ENCODE measurements at regions not wholly inside any gene's neighbourhood (a gene's known extent, or its start where the extent isn't known, plus 50 kb on each side); places are given as distances from the start of the nearest gene placed in this dataset.
A peak's percentile ranks its signal among the peaks of the same experiment; 100 is the strongest.

DNA sequence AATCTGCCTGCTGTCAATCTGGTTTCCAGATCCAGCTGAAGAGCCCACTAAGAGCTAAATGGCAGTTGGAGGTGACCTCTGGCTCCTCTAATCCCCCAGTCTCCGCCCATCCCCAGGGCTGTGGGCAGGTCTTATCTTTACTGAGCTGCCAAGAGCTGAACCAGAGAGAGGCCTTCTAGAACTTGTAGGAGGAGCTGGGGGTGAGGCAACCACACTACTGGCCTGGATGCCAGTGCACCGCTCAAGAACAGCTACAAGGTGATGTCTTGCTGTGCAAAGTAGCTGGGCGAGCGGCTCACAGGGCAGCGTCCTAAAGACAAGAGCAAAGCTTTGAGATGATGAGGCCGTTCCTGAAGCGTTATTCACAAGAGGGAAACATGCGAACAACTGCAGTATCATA lies 374.6 kb downstream of the CTTN start:
- WGBS (ENCODE audit: insufficient coverage, low coverage, missing lambda C conversion rate): 4% methylated on average over 8 of the region's 8 CpGs
- H3K36me3 ChIP-seq (ENCODE audit: control insufficient read depth, insufficient read depth, low read length): no peaks in the 10 kb centered on the region
- no peaks in the 10 kb centered on the region for H3K9me1 ChIP-seq (ENCODE audit: control insufficient read depth, insufficient read depth, low read length)
- no peaks in the 10 kb centered on the region for H3K79me2 ChIP-seq (ENCODE audit: control insufficient read depth, insufficient read depth, low read length)
- no peak overlapping the region for H2AFZ ChIP-seq (ENCODE audit: low read depth, low read length)
- no peak overlapping the region for H3K4me3 ChIP-seq
- FAIRE-seq: no peak
- TF ChIP-seq TARDBP (IDR thresholded peaks at IDR 0.05) (no peak), U2AF1 (optimal IDR thresholded peaks at IDR 0.05; ENCODE audit: low read depth, low read length) (no peak), HDAC8 (tag; IDR thresholded peaks at IDR 0.05) (no peak), TAF15 (IDR thresholded peaks at IDR 0.05; ENCODE audit: low read depth, low read length) (no peak), ESRRA (IDR thresholded peaks at IDR 0.05; ENCODE audit: borderline replicate concordance, low read depth) (peak; percentile 46; the same call in 1 of the 2 replicates), ELF4 (CRISPR knock-in tag; IDR thresholded peaks at IDR 0.05) (no peak), CEBPG (CRISPR knock-in tag; IDR thresholded peaks at IDR 0.05) (no peak), CEBPG (tag; conservative IDR thresholded peaks at IDR 0.05 in 1 of 2, IDR thresholded peaks at IDR 0.05 in 1 of 2) (no peak), MCM3 (IDR thresholded peaks at IDR 0.05) (no peak), STAG1 (CRISPR knock-in tag; IDR thresholded peaks at IDR 0.05; ENCODE audit: borderline replicate concordance) (no peak), ZNF253 (CRISPR knock-in tag; conservative IDR thresholded peaks at IDR 0.05) (no peak)
- TF ChIP-seq, protein P1, sequence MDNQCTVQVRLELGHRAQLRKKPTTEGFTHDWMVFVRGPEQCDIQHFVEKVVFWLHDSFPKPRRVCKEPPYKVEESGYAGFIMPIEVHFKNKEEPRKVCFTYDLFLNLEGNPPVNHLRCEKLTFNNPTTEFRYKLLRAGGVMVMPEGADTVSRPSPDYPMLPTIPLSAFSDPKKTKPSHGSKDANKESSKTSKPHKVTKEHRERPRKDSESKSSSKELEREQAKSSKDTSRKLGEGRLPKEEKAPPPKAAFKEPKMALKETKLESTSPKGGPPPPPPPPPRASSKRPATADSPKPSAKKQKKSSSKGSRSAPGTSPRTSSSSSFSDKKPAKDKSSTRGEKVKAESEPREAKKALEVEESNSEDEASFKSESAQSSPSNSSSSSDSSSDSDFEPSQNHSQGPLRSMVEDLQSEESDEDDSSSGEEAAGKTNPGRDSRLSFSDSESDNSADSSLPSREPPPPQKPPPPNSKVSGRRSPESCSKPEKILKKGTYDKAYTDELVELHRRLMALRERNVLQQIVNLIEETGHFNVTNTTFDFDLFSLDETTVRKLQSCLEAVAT (IDR thresholded peaks at IDR 0.05): no peak
- TF ChIP-seq, protein P2, sequence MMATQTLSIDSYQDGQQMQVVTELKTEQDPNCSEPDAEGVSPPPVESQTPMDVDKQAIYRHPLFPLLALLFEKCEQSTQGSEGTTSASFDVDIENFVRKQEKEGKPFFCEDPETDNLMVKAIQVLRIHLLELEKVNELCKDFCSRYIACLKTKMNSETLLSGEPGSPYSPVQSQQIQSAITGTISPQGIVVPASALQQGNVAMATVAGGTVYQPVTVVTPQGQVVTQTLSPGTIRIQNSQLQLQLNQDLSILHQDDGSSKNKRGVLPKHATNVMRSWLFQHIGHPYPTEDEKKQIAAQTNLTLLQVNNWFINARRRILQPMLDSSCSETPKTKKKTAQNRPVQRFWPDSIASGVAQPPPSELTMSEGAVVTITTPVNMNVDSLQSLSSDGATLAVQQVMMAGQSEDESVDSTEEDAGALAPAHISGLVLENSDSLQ (IDR thresholded peaks at IDR 0.05): 0 out of 2 replicates have a peak, but pooled peaks have one; percentile 19
- TF ChIP-seq, protein P3, sequence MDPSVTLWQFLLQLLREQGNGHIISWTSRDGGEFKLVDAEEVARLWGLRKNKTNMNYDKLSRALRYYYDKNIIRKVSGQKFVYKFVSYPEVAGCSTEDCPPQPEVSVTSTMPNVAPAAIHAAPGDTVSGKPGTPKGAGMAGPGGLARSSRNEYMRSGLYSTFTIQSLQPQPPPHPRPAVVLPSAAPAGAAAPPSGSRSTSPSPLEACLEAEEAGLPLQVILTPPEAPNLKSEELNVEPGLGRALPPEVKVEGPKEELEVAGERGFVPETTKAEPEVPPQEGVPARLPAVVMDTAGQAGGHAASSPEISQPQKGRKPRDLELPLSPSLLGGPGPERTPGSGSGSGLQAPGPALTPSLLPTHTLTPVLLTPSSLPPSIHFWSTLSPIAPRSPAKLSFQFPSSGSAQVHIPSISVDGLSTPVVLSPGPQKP (CRISPR knock-in tag; IDR thresholded peaks at IDR 0.05): no peak
- TF ChIP-seq, protein P4, sequence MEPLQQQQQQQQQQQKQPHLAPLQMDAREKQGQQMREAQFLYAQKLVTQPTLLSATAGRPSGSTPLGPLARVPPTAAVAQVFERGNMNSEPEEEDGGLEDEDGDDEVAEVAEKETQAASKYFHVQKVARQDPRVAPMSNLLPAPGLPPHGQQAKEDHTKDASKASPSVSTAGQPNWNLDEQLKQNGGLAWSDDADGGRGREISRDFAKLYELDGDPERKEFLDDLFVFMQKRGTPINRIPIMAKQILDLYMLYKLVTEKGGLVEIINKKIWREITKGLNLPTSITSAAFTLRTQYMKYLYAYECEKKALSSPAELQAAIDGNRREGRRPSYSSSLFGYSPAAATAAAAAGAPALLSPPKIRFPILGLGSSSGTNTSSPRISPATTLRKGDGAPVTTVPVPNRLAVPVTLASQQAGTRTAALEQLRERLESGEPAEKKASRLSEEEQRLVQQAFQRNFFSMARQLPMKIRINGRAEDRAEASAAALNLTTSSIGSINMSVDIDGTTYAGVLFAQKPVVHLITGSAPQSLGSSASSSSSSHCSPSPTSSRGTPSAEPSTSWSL (CRISPR knock-in tag; IDR thresholded peaks at IDR 0.05; ENCODE audit: borderline replicate concordance): no peak
- in situ Hi-C loops (cut with MboI) (no loop called here), intact Hi-C loops (cut with micrococcal nuclease) (no loop called here)
- H3K9ac ChIP-seq (ENCODE audit: insufficient read depth in 1 of 2, low read depth in 2 of 2, low read length in 2 of 2): no peak overlapping the region
- ATAC-seq: peak; percentile 71
- POLR2A ChIA-PET: interaction anchor here (0.7 to 0.9 kb wide), 2 partner anchors 8 to 53 kb away, joined by 3 read pairs; no protein-coding TSS in a partner anchor
- peaks cover 2 to 8% of the 10 kb centered on the region in 2 experiments; a peak in 3 of 5 replicates for H3K27me3 ChIP-seq (ENCODE audit: control insufficient read depth in 2 of 2, insufficient read depth in 2 of 2, low read length in 2 of 2)
- BruUV-seq (replicated peaks): no TSS peak
- H3K4me1 ChIP-seq (replicated peaks in 1 of 2; ENCODE audit: control insufficient read depth in 2 of 2, insufficient read depth in 2 of 2, low read length in 2 of 2): no peaks in the 10 kb centered on the region; a peak in 1 of 5 replicates
- no peak overlapping the region for H3K4me2 ChIP-seq (ENCODE audit: insufficient read depth, low read length)
- H4K20me1 ChIP-seq (replicated peaks; ENCODE audit: control insufficient read depth, insufficient read depth, low read length): no peaks in the 10 kb centered on the region
- H3K27ac ChIP-seq (ENCODE audit: extremely low read depth, low read depth, low read length): no peak overlapping the region
- DNase-seq (ENCODE audit: extremely low read depth in 1 of 4, low spot score in 3 of 4): peak; percentile 25 to 54 (median 30)
- no peaks in the 10 kb centered on the region for H3K9me3 ChIP-seq (replicated peaks; ENCODE audit: control insufficient read depth, insufficient read depth, low read depth, low read length)
- CTCF ChIA-PET (ENCODE audit: low intra/inter-chr PET ratio): no interaction called here

Measured in K562 (cell line).